CD4-positive, alpha-beta T cell (primary cell): ENCODE measurements at regions not wholly inside any gene's neighbourhood (a gene's known extent, or its start where the extent isn't known, plus 50 kb on each side); places are given as distances from the start of the nearest gene placed in this dataset.

Experiments used
- ATAC-seq: fragments of 200-7000 bp; cut with Tn5 transposase; one replicate; pipeline ENCODE4 v1.10.0; 2022; ENCODE audit warnings: mild to moderate bottlenecking; ENCODE audit not compliant: poor library complexity
- CTCF ChIA-PET: fragments of 350-600 bp; sonication (Branson Sonifier 250); formaldehyde crosslinking; loops from one replicate; lab custom pipeline; 2021; ENCODE audit warnings: antibody characterized with exemption, inconsistent platforms; lab: Charles Lee
- POLR2A ChIA-PET: fragments of 350-600 bp; sonication (Branson Sonifier 250); formaldehyde crosslinking; loops from one replicate; lab custom pipeline; 2021; ENCODE audit warnings: antibody characterized with exemption, inconsistent platforms; lab: Charles Lee
- DNase-seq, 14 experiments: peaks; one replicate each; pipeline ENCODE4 v3.0.0-alpha.2; 2013 to 2020; ENCODE audit warnings: mixed read lengths in 2 of 14
- H3K27ac ChIP-seq, 2 donors: one replicate each; pipeline versions ENCODE4 v1.5.1 to v1.7.0; 2013; ENCODE audit warnings: low read length in 2 of 2, low read depth in 1 of 2, mild to moderate bottlenecking in 1 of 2
- H3K27me3 ChIP-seq, 2 experiments: 1 replicate in 1 of 2; 2 replicates in 1 of 2; pipeline versions ENCODE4 v1.6.1 to v1.7.0; 2013; ENCODE audit warnings: low read length in 2 of 2, control low read depth in 1 of 2, mild to moderate bottlenecking in 1 of 2, moderate library complexity in 1 of 2; ENCODE audit not compliant: insufficient read depth in 2 of 2, control insufficient read depth in 1 of 2
- H3K36me3 ChIP-seq: one replicate; pipeline ENCODE4 v1.6.1; 2013; ENCODE audit warnings: low read length, control low read depth; ENCODE audit not compliant: insufficient read depth
- H3K4me1 ChIP-seq: one replicate; pipeline ENCODE4 v1.6.1; 2013; ENCODE audit warnings: low read length, control low read depth; ENCODE audit not compliant: insufficient read depth
- H3K4me3 ChIP-seq: one replicate; pipeline ENCODE4 v1.5.1; 2013; ENCODE audit warnings: mild to moderate bottlenecking, low read length, moderate library complexity
- H3K9me3 ChIP-seq, 2 experiments: 1 replicate in 1 of 2; 2 replicates in 1 of 2; pipeline versions ENCODE4 v1.6.1 to v1.7.0; 2013; ENCODE audit warnings: low read length in 2 of 2, mild to moderate bottlenecking in 2 of 2, control low read depth in 1 of 2, moderate library complexity in 1 of 2; ENCODE audit not compliant: control insufficient read depth in 1 of 2, insufficient read depth in 1 of 2
- H3K27ac Mint-ChIP-seq: one replicate; pipeline ENCODE4 v1.8.0; 2020; ENCODE audit warnings: mixed read lengths
- H3K27me3 Mint-ChIP-seq: one replicate; pipeline ENCODE4 v1.8.0; 2021; ENCODE audit warnings: mixed read lengths
- H3K36me3 Mint-ChIP-seq: one replicate; pipeline ENCODE4 v1.8.0; 2021; ENCODE audit warnings: low read depth, mixed read lengths
- H3K4me1 Mint-ChIP-seq: one replicate; pipeline ENCODE4 v1.8.0; 2021; ENCODE audit warnings: low read depth, mixed read lengths
- H3K4me3 Mint-ChIP-seq: one replicate; pipeline ENCODE4 v1.8.0; 2020; ENCODE audit warnings: mild to moderate bottlenecking, mixed read lengths
- H3K9me3 Mint-ChIP-seq: one replicate; pipeline ENCODE4 v1.8.0; 2020; ENCODE audit warnings: mixed read lengths
- CTCF ChIP-seq: fragments of 200-600 bp; IDR thresholded peaks from one replicate; pipeline ENCODE4 v1.8.0; 2022; ENCODE audit warnings: antibody characterized with exemption, mild to moderate bottlenecking
- intact Hi-C, 2 experiments: fragments of 100-400 bp; cut with DNase I in 1 of 2; cut with micrococcal nuclease in 1 of 2; formaldehyde crosslinking; loops; one replicate each; pipeline versions ENCODE4 v1.15.1 to v1.9.0; 2023 to 2025; cut with DNase I, micrococcal nuclease

- H3K4me1 Mint-ChIP-seq, result no peaks in the 10 kb centered on the region
- H3K27me3 Mint-ChIP-seq, result no peaks in the 10 kb centered on the region
- POLR2A ChIA-PET, result no interaction called here
- Histone ChIP-seq H3K36me3 (no peaks in the 10 kb centered on the region), H3K27ac (no peak overlapping the region), H3K9me3 (no peaks in the 10 kb centered on the region), H3K4me3 (no peak overlapping the region), H3K27me3 (no peaks in the 10 kb centered on the region), H3K4me1 (no peaks in the 10 kb centered on the region)
- DNase-seq (no peak), ATAC-seq (no peak)
- CTCF ChIA-PET, result interaction anchor here (1.0 kb wide), 1 partner anchor 9 kb away, joined by 3 read pairs; no protein-coding TSS in a partner anchor
- H3K36me3 Mint-ChIP-seq, result no peaks in the 10 kb centered on the region
- peaks cover 11% of the 10 kb centered on the region for H3K9me3 Mint-ChIP-seq
- intact Hi-C loops, result no loop called here
- H3K27ac Mint-ChIP-seq, result no peak overlapping the region
- TF ChIP-seq CTCF, result no peak
- H3K4me3 Mint-ChIP-seq, result no peak overlapping the region
Measured at GRCh38 chr5:163813900-163814299, 308.5 kb downstream of the MAT2B start.

- no peak for ATAC-seq
- CTCF ChIA-PET, result no interaction called here
- intact Hi-C loops, result no loop called here
Measured at GRCh38 chr5:163815240-163815791, 309.9 kb downstream of the MAT2B start.

GRCh38 chr5:163821142-163821541, 315.7 kb downstream of the MAT2B start:
- no peak overlapping the region for H3K4me3 ChIP-seq
- no peak overlapping the region for H3K27ac Mint-ChIP-seq
- no peaks in the 10 kb centered on the region for H3K27me3 ChIP-seq
- peaks cover 15% of the 10 kb centered on the region for H3K9me3 Mint-ChIP-seq
- ATAC-seq, result no peak
- H3K4me1 Mint-ChIP-seq, result no peaks in the 10 kb centered on the region
- H3K4me3 Mint-ChIP-seq, result no peak overlapping the region
- no peaks in the 10 kb centered on the region for H3K36me3 ChIP-seq
- no peaks in the 10 kb centered on the region for H3K27me3 Mint-ChIP-seq
- TF ChIP-seq CTCF, result no peak
- POLR2A ChIA-PET, result no interaction called here
- peaks cover 4 to 7% of the 10 kb centered on the region in 2 experiments for H3K9me3 ChIP-seq
- CTCF ChIA-PET, result no interaction called here
- H3K27ac ChIP-seq, result no peak overlapping the region
- intact Hi-C loops, result no loop called here
- no peak for DNase-seq
- H3K4me1 ChIP-seq, result no peaks in the 10 kb centered on the region
- H3K36me3 Mint-ChIP-seq, result no peaks in the 10 kb centered on the region

More at GRCh38 chr5:163815240-163815791, 309.9 kb downstream of the MAT2B start:
- no peak overlapping the region for H3K27ac Mint-ChIP-seq
- no peaks in the 10 kb centered on the region for H3K27me3 Mint-ChIP-seq
- H3K4me1 Mint-ChIP-seq, result no peaks in the 10 kb centered on the region
- Histone ChIP-seq H3K27ac (no peak overlapping the region), H3K27me3 (no peaks in the 10 kb centered on the region), H3K36me3 (no peaks in the 10 kb centered on the region), H3K9me3 (no peaks in the 10 kb centered on the region), H3K4me1 (no peaks in the 10 kb centered on the region), H3K4me3 (no peak overlapping the region)
- POLR2A ChIA-PET, result no interaction called here
- H3K4me3 Mint-ChIP-seq, result no peak overlapping the region
- no peak for DNase-seq
- peaks cover 13% of the 10 kb centered on the region for H3K9me3 Mint-ChIP-seq
- no peak for TF ChIP-seq CTCF
- no peaks in the 10 kb centered on the region for H3K36me3 Mint-ChIP-seq
